ENCODE measurements at regions not wholly inside any gene's neighbourhood (a gene's known extent, or its start where the extent isn't known, plus 50 kb on each side); places are given as distances from the start of the nearest gene placed in this dataset.

DNA sequence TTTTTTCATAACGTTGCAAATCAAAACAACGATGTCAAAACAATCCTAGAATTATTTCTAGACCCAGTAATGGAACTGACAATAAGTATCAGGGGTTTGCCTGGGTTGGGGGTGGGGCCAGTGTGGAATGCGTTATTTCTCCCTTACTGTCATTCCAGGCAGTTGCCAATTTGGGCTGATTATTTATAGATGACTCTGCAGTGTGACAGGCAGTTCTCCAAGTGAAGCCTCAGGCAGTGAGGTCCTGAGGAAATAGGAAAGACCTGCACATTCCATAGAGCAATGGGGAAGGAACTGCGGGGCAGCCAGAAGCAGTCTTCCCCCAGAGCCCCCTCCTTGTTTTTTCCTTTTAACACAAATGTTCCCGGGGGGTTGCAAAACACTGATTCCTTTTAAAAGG is 179.0 kb downstream of the YTHDC2 start:
- Histone ChIP-seq H3K4me1 (ENCODE audit: control insufficient read depth, insufficient read depth, low read length) (no peaks in the 10 kb centered on the region), H3K18ac (ENCODE audit: low read depth, low read length) (no peak overlapping the region), H3K9ac (ENCODE audit: low read depth, low read length) (no peak overlapping the region), H3K36me3 (ENCODE audit: control insufficient read depth, insufficient read depth, low read length) (no peaks in the 10 kb centered on the region), H2BK5ac (ENCODE audit: low read depth, low read length, poor library complexity, severe bottlenecking) (no peak overlapping the region), H4K5ac (ENCODE audit: low read depth, low read length) (no peak overlapping the region), H3K4ac (ENCODE audit: low read depth, low read length) (no peak overlapping the region), H3K27me3 (ENCODE audit: control insufficient read depth, insufficient read depth, low read length) (peaks cover 20% of the 10 kb centered on the region), H3K79me1 (ENCODE audit: low read depth in 1 of 2, low read length in 2 of 2) (no peaks in the 10 kb centered on the region), H3K4me3 (ENCODE audit: insufficient read depth, low read depth, low read length) (no peak overlapping the region), H2AK5ac (ENCODE audit: low read depth, low read length) (no peak overlapping the region), H3K4me2 (ENCODE audit: low read depth, low read length) (no peak overlapping the region), H2BK20ac (ENCODE audit: low read depth, low read length) (no peak overlapping the region), H3K14ac (replicated peaks; ENCODE audit: low read depth, low read length) (no peak overlapping the region), H2AFZ (replicated peaks; ENCODE audit: low read length, poor library complexity) (no peak overlapping the region), H3K23ac (ENCODE audit: low read depth, low read length) (no peak overlapping the region), H4K8ac (ENCODE audit: low read depth in 2 of 2, low read length in 2 of 2) (no peak overlapping the region), H4K91ac (ENCODE audit: insufficient read depth, low read depth, low read length) (no peak overlapping the region), H3K56ac (ENCODE audit: extremely low read depth, insufficient read depth, low read length) (no peak overlapping the region), H2BK120ac (ENCODE audit: low read depth, low read length) (no peak overlapping the region), H2AK9ac (replicated peaks; ENCODE audit: low read depth, low read length, poor library complexity) (no peak overlapping the region), H2BK15ac (ENCODE audit: low read depth, low read length) (no peak overlapping the region), H3K27ac (ENCODE audit: insufficient read depth, low read length) (no peak overlapping the region), H4K20me1 (ENCODE audit: insufficient read depth, low read length) (no peaks in the 10 kb centered on the region), H3K9me3 (ENCODE audit: control insufficient read depth, insufficient read depth, low read length) (no peaks in the 10 kb centered on the region), H3K9me1 (ENCODE audit: insufficient read depth, low read length) (no peaks in the 10 kb centered on the region)
- intact Hi-C loops (cut with micrococcal nuclease), result no loop called here
- no peak for ATAC-seq (ENCODE audit: low read depth)
- ChIA-PET CTCF (no interaction called here), POLR2A (ENCODE audit: unreplicated experiment) (no interaction called here)
- DNase-seq, result no peak
- dilution Hi-C loops (cut with HindIII; ENCODE audit: low sequenced_read_pairs, unreplicated experiment), result no loop called here
- no peak for TF ChIP-seq CEBPB (IDR thresholded peaks at IDR 0.05; ENCODE audit: low read depth, low read length)
- TF ChIP-seq SMC3 (IDR thresholded peaks at IDR 0.05; ENCODE audit: low read depth, low read length), result no peak
- no peak for TF ChIP-seq CTCF (conservative IDR thresholded peaks at IDR 0.05; ENCODE audit: low read depth, low read length)
- TF ChIP-seq, protein P1, sequence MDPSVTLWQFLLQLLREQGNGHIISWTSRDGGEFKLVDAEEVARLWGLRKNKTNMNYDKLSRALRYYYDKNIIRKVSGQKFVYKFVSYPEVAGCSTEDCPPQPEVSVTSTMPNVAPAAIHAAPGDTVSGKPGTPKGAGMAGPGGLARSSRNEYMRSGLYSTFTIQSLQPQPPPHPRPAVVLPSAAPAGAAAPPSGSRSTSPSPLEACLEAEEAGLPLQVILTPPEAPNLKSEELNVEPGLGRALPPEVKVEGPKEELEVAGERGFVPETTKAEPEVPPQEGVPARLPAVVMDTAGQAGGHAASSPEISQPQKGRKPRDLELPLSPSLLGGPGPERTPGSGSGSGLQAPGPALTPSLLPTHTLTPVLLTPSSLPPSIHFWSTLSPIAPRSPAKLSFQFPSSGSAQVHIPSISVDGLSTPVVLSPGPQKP (IDR thresholded peaks at IDR 0.05; ENCODE audit: borderline replicate concordance, low read depth, low read length), result no peak
- no peak for TF ChIP-seq CHD1 (IDR thresholded peaks at IDR 0.05; ENCODE audit: low read depth, low read length)
- no peak for TF ChIP-seq MAZ (IDR thresholded peaks at IDR 0.05; ENCODE audit: borderline replicate concordance, low read depth, low read length)
- no peak for TF ChIP-seq BHLHE40 (IDR thresholded peaks at IDR 0.05; ENCODE audit: low read depth, low read length)
- TF ChIP-seq MXI1 (IDR thresholded peaks at IDR 0.05; ENCODE audit: borderline replicate concordance, low read depth, low read length), result no peak
- in situ Hi-C loops (cut with MboI; ENCODE audit: low sequenced_read_pairs), result no loop called here
- WGBS, 2 experiments (ENCODE audit: extremely low coverage in 2 of 2, insufficient read length in 1 of 2), result no CpG with 5 or more reads among the region's 5 CpGs
- BruUV-seq (replicated peaks), result no TSS peak
